Endothelial cell (in vitro differentiated cells): ENCODE measurements at regions not wholly inside any gene's neighbourhood (a gene's known extent, or its start where the extent isn't known, plus 50 kb on each side); places are given as distances from the start of the nearest gene placed in this dataset.

Experiments
- DNase-seq: peaks from one replicate; pipeline ENCODE4 v3.0.0; 2021; ENCODE audit warnings: low spot score
- H3K27ac Mint-ChIP-seq: one replicate; pipeline ENCODE4 v1.8.0; 2021; ENCODE audit warnings: mixed read lengths, inconsistent platforms; ENCODE audit not compliant: unreplicated experiment
- H3K27me3 Mint-ChIP-seq: one replicate; pipeline ENCODE4 v1.8.0; 2021; ENCODE audit warnings: mild to moderate bottlenecking, moderate library complexity, mixed read lengths, inconsistent platforms; ENCODE audit not compliant: unreplicated experiment
- H3K36me3 Mint-ChIP-seq: one replicate; pipeline ENCODE4 v1.8.0; 2021; ENCODE audit warnings: mild to moderate bottlenecking, low read depth, mixed read lengths, inconsistent platforms; ENCODE audit not compliant: unreplicated experiment
- H3K4me1 Mint-ChIP-seq: one replicate; pipeline ENCODE4 v1.8.0; 2021; ENCODE audit warnings: mild to moderate bottlenecking, mixed read lengths, inconsistent platforms; ENCODE audit not compliant: unreplicated experiment
- H3K4me3 Mint-ChIP-seq: one replicate; pipeline ENCODE4 v1.8.0; 2021; ENCODE audit warnings: mild to moderate bottlenecking, mixed read lengths, inconsistent platforms; ENCODE audit not compliant: unreplicated experiment
- H3K9me3 Mint-ChIP-seq: one replicate; pipeline ENCODE4 v1.8.0; 2021; ENCODE audit warnings: mixed read lengths, inconsistent platforms; ENCODE audit not compliant: unreplicated experiment
- TF ChIP-seq, protein P1 (sequence below): fragments of 200-600 bp; sonication (generic); IDR thresholded peaks from one replicate; pipeline ENCODE4 v1.5.0; 2021; ENCODE audit warnings: antibody characterized with exemption; ENCODE audit not compliant: unreplicated experiment

- Mint-ChIP-seq H3K4me1 (no peaks in the 10 kb centered on the region), H3K27ac (no peak overlapping the region), H3K36me3 (peaks cover 9% of the 10 kb centered on the region), H3K4me3 (no peak overlapping the region), H3K27me3 (peaks cover 6% of the 10 kb centered on the region), H3K9me3 (peaks cover 8% of the 10 kb centered on the region)
- TF ChIP-seq, protein P1, sequence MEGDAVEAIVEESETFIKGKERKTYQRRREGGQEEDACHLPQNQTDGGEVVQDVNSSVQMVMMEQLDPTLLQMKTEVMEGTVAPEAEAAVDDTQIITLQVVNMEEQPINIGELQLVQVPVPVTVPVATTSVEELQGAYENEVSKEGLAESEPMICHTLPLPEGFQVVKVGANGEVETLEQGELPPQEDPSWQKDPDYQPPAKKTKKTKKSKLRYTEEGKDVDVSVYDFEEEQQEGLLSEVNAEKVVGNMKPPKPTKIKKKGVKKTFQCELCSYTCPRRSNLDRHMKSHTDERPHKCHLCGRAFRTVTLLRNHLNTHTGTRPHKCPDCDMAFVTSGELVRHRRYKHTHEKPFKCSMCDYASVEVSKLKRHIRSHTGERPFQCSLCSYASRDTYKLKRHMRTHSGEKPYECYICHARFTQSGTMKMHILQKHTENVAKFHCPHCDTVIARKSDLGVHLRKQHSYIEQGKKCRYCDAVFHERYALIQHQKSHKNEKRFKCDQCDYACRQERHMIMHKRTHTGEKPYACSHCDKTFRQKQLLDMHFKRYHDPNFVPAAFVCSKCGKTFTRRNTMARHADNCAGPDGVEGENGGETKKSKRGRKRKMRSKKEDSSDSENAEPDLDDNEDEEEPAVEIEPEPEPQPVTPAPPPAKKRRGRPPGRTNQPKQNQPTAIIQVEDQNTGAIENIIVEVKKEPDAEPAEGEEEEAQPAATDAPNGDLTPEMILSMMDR: no peak
- no peak for DNase-seq
Measured at GRCh38 chr17:79676796-79677195, 53.9 kb upstream of the ENPP7 start.

DNA sequence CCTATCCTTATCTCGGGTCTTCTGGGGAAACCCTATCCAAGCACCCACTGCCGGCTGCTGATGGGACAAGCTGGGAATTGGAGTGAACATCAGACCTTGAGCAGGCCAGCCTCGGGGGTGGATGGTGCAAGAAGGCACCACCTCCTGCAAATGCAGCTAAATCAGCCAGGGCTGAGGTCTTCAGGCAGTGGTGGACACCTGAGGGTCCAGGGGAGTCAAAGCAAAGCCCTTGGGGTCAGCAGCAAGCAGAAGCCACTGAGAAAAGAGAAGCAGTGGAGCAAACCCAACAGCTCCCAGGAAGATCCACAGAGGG, 55.4 kb upstream of the ENPP7 start:
- Mint-ChIP-seq H3K4me1 (no peaks in the 10 kb centered on the region), H3K36me3 (peaks cover 9% of the 10 kb centered on the region), H3K4me3 (no peak overlapping the region), H3K27me3 (peaks cover 4% of the 10 kb centered on the region), H3K9me3 (peaks cover 8% of the 10 kb centered on the region), H3K27ac (no peak overlapping the region)
- no peak for DNase-seq
- TF ChIP-seq, protein P1: no peak

GRCh38 chr17:79674506-79675412, 56.0 kb upstream of the ENPP7 start:
- DNase-seq: no peak
- Mint-ChIP-seq H3K4me1 (no peaks in the 10 kb centered on the region), H3K9me3 (peaks cover 8% of the 10 kb centered on the region), H3K4me3 (no peak overlapping the region), H3K27ac (no peak overlapping the region), H3K27me3 (no peaks in the 10 kb centered on the region), H3K36me3 (peaks cover 9% of the 10 kb centered on the region)
- TF ChIP-seq, protein P1: no peak

GRCh38 chr17:79673517-79673916, 57.2 kb upstream of the ENPP7 start:
- no peaks in the 10 kb centered on the region for H3K27me3 Mint-ChIP-seq
- H3K4me3 Mint-ChIP-seq: peak overlapping the region; percentile 8
- peaks cover 8% of the 10 kb centered on the region for H3K9me3 Mint-ChIP-seq
- no peak for DNase-seq
- peaks cover 9% of the 10 kb centered on the region for H3K36me3 Mint-ChIP-seq
- TF ChIP-seq, protein P1: no peak
- H3K4me1 Mint-ChIP-seq: no peaks in the 10 kb centered on the region
- H3K27ac Mint-ChIP-seq: peak overlapping the region; percentile 2

DNA sequence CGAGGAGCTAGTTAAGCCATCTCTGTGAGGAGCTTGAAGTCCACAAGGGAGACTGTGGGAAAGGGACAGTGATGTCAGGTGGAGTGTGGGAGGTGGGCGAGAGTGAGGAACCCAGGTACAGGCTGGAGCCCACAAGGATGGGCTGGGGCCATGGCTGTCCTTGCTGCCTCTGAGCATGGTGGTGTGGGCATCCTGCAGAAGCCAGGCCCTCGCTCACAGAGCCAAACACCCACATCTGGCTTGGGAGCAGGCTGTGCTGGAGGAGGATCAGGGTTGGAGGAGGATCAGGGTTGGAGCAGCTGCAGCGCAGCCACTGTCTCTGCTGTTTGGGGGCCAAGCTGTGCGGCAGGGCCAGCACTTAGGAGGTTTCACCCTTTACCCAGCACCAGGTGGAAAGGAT, 58.2 kb upstream of the ENPP7 start:
- Mint-ChIP-seq H3K4me3 (no peak overlapping the region), H3K27ac (no peak overlapping the region), H3K4me1 (no peaks in the 10 kb centered on the region), H3K27me3 (no peaks in the 10 kb centered on the region), H3K36me3 (peaks cover 9% of the 10 kb centered on the region), H3K9me3 (peaks cover 8% of the 10 kb centered on the region)
- DNase-seq: no peak
- TF ChIP-seq, protein P1: no peak
